ENCODE measurements at regions not wholly inside any gene's neighbourhood (a gene's known extent, or its start where the extent isn't known, plus 50 kb on each side); places are given as distances from the start of the nearest gene placed in this dataset.

GRCh38 chr4:124594945-124595344 is 117.6 kb downstream of the ANKRD50 start:
- no peak for TF ChIP-seq CTCF (IDR thresholded peaks at IDR 0.05 in 8 of 11, conservative IDR thresholded peaks at IDR 0.05 in 3 of 11)
- TF ChIP-seq POLR2A (IDR thresholded peaks at IDR 0.05): no peak
- TF ChIP-seq POLR2AphosphoS5 (IDR thresholded peaks at IDR 0.05): no peak
